GM19397 (cell line): ENCODE measurements at regions not wholly inside any gene's neighbourhood (a gene's known extent, or its start where the extent isn't known, plus 50 kb on each side); places are given as distances from the start of the nearest gene placed in this dataset.

ENCODE experiments used
- ATAC-seq: cut with Tn5 transposase; IDR thresholded peaks from one replicate; pipeline ENCODE4 v1.9.1; 2021; ENCODE audit warnings: mild to moderate bottlenecking, moderate library complexity; ENCODE audit not compliant: unreplicated experiment

DNA sequence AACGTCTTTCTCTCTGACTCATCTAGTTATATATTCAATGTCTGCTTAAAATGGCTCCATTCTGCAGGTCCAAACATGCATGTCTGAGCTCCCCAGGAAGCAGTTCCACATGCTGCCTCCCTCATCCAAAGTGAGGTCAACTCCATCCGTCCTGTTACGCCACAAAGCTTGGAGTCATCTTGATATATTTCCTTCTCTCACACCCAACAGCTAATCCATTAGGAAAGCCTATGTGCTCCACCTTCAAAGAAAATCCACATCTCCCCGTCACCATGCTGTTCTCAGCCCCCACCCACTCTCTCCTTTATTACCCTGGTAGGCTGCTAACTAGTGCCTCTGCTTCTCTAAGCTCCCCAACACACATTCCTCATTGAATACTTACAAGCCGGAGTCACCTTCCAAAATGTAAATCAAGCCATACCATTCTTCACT, 130.2 kb upstream of the SYNDIG1 start:
- ATAC-seq: no peak

DNA sequence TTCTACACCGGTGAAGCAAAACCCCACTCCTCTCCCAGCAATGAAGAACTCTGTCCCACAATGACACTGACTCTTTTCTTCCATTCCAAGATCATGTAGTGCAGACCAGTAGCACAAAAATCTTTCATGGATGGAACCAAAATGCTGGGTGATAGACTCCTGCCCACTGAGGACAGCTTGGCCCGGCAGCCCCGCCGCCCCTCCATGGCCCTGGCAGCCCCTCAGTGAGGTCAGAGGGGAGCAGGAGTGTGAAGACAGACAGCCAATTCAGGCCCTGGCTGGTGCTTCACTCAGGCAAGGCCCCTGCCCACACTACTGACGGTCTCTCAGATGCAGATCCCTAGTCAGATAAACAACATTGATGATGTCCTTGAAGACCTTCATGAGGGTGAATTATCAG, 131.9 kb upstream of the SYNDIG1 start:
- no peak for ATAC-seq

DNA sequence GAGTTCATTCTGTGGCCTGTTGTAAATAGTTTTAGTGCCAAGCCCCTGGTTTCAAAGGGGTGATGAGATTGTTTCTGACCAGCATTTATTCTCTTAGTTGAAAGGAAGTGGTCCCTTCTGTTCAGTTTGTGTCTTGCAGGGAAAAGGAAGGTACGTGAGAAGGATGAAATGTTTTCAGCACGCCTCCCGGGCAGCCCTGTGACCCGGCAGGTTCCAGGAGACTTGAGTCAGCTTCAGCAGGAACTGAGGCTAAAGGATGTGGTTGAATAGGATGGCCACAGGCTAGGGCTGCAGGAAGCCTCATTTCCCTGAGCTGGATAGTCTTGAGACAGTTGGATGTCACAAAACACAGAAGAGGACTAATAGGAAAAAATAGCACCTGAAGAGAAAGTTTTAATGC, 132.4 kb upstream of the SYNDIG1 start:
- no peak for ATAC-seq

DNA sequence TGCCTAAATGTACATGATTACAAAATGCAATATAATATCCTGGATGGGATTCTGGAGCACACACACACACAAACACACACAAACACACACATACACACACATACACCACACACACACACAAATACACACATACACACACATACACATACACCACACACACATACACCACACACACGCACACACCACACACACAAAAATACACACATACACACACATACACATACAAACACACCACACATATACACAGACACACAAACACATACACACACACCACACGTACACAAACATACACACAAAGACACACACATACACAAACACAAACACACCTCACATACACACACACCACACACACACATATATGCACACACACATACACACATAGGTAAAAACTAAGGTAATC, 134.6 kb upstream of the SYNDIG1 start:
- ATAC-seq: no peak

DNA sequence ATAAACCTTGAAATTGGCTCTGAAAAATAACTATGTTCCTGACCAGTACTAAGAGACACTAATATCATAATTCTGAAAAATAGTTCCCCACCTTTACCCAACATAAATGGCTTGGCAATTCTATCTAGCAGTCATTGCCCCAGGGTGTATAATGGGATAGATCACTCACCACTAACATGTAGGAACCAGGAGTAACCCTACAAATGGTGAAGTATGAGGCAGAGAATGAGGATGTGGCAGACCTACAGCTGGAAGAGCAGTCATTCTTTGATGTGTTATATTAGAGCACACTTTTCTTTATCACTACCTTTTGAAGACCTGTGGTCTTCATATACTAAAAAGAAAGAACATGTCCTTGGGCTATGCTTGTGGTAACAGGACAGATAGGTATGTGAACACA, 136.5 kb upstream of the SYNDIG1 start:
- no peak for ATAC-seq

DNA sequence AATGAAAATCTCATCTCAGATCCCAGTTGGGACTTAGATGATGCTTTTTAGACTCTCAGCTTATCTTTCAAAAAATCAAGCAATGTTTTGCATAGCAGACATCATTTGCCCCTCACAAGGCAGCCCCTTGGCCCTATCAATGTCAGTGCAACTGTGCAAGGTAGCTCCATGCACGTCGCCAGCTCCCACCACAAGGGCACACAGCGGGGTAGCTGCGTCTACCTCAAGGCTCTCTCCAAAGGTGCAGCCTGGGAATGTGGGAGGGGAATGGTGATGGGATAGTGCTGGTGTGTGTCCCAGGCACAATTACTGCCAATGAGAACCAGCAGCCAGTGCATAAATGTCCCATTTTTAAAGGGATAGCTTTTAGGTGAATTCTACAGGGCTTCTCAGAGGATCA, 137.5 kb upstream of the SYNDIG1 start:
- no peak for ATAC-seq

DNA sequence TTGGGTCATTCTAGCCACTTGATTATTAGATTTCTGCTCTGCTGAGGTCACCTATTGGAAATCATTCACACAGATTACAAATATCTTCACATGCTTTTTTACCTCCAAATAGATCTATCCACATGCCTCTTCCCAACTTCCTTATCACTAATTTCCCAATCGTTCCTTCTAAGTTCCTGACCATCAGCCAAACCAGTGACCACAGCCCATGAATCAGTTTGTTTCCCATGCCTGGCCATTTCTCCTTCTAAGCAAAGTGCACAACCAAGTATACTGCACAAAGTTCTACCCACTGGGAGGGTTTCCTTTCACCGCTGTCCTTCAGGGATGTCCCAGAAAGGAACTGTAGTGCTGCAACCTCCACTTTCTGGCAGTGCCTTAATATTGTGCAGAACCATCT, 140.5 kb upstream of the SYNDIG1 start:
- ATAC-seq: no peak

DNA sequence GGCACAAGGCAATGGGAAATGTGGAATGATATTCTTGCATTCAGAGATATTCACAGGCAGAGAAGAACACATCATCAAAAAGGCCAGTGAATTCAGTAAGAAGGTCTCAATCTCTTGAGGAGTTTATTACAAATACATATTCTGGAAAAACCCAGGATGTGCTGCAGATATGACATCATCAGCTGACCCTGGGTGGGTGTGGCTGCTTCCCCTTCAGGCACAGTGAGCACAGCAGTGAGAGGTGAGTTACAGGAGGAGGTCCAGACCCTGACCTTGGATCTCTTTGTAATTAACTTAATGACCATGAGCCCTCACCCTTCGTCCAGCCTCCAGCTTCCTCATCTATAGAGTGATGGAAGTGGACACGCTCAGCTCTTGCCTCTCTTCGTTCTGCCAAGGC, 147.5 kb upstream of the SYNDIG1 start:
- ATAC-seq: no peak

DNA sequence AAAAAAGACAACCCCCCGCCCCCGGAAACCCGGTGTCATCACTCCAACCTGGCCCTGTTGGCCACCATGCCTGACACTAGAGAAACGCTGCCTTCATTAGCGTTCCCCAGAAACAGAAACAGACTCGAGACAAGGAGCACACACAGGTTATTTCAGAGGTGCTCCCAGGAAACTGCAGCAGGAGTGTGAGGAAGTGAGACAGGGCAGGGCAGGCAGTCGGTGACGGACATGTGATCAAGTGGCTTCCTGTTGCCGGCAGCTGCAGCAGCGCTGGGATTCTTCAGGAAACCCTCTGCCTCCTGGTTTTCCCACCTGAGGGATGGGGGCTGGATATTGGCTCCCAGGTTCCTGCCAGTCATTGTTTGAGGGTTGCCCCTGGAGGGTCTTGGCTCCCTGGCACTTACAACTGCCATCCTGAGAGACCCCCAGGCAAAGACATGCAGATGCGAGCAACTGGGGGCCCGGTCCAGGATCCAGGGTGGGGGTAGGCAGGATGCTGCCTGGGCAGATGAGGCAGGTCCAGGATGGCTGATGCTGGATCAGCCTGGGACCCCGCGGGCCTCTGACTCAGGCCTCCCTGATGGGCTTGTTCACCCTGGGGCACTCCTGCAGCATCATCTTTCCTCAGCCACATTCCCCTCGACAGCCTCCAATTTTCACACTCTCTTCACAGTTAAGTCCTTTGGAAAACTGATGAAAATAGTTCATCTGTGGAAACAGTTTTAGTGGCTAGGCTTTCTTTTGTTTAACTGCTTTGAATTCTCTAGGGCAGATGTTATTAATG, 150.7 kb upstream of the SYNDIG1 start:
- no peak for ATAC-seq

DNA sequence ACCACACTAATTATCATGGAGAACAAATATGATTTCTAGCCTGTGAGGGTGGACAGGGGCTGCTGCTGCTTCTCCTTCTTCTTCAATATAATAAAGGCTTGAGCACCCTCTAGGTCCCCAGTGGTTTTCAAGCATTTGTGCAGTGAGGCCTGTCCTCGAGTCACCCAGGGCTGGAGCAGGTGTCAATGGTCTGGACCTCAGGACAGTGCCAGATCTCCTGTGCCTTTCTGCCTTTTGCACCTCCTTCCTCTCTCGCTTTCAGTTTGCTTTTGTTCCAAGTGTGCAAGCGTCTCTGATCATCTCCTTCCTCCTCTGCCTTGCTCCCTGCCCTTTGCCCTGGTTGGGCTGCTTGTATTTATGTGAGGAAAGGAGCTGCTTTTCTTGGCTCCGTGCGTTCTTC, 152.2 kb upstream of the SYNDIG1 start:
- peak; percentile 54 for ATAC-seq

DNA sequence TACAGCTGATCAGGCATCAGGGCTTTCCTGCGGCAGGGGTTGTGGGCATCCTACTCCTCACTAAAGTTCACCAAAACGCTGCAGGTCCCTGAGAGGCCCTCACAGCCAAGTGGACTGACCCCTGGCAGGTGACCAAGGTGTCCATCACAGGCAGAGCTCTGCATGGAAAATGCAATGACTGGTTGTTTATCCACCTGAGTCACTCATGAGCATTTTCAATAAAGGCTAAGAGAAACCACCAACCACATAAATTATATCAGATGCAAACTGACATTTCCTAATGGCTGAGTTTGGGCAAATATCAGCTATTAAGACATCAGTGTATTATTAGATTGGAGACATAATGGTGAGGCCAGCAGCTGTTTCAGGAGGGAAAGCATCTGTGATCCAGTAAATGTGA, 152.7 kb upstream of the SYNDIG1 start:
- no peak for ATAC-seq

DNA sequence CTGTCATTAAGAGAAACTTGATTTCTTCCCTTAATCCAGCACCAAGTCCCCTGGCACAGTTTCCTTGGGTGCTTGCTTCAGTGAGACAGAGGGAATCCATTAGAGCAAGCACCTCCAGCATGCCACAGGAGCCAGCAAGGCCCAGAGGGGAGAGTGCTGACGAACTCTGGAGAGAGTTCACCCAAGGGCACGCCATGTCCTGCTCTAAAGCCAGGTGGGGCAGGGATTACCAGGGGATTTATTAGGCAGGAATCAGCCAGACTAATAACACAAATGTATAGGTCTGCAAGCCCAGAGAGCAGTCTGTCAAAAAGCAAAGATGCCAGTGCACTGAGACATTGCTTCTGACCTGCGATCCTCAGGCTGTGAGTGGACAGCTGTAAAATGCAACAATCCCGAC, 155.4 kb upstream of the SYNDIG1 start:
- no peak for ATAC-seq

DNA sequence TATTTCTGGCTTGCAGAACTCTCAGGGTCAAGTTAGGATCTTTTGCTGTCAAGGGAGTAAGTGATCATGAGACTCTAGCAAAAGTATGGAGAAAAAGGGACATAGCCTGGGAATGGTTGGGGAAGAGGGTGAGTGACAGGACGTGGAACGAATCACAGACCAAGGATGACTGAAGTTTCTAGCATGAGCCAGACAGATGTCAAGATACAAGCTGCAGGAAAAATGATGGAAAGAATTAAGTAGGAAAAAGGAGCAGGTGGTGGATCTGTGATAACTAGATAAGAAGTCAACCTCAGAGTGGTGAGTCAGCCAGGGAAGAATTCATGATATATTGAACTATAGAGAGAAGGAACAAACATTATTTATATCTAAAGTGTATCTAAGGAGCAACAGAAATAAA, 159.8 kb upstream of the SYNDIG1 start:
- ATAC-seq: no peak

DNA sequence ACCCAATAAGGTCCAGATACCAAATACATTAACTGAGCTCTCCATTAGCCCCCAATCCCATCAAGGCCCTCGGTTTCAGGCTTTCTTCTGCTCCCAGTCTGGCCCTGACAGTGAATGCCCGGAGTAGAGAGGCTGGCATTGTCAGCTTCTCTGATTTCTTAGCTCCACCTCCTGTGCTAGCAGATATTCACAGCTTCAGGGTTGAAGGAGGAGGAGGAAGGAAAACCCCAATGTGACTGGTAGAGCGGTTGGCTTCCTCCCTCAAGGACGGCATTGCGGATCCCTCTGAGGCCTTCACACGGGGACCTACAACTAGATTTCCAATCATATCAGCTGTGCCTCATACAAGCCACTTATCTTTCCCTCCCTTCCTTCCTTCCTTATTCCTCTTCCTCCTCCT, 164.1 kb upstream of the SYNDIG1 start:
- ATAC-seq: no peak

DNA sequence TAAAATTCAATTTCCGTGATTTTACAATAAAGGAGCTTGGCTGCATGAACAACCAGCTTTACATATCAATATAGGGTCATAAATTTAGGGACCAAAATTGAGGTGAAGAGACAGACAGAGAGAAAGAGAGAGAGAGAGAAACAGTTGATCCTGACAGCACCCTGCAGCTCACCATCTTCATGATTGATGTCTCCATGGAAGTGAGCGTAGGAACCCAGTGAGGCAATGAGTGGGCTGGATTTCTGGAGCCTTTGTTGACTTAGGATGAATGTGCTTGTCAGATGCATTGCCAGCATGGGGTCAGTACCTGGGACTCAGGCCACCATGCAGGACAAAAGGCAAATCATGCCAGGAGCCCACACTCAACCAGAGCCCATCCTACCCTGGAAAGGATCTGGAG, 165.1 kb upstream of the SYNDIG1 start:
- no peak for ATAC-seq

DNA sequence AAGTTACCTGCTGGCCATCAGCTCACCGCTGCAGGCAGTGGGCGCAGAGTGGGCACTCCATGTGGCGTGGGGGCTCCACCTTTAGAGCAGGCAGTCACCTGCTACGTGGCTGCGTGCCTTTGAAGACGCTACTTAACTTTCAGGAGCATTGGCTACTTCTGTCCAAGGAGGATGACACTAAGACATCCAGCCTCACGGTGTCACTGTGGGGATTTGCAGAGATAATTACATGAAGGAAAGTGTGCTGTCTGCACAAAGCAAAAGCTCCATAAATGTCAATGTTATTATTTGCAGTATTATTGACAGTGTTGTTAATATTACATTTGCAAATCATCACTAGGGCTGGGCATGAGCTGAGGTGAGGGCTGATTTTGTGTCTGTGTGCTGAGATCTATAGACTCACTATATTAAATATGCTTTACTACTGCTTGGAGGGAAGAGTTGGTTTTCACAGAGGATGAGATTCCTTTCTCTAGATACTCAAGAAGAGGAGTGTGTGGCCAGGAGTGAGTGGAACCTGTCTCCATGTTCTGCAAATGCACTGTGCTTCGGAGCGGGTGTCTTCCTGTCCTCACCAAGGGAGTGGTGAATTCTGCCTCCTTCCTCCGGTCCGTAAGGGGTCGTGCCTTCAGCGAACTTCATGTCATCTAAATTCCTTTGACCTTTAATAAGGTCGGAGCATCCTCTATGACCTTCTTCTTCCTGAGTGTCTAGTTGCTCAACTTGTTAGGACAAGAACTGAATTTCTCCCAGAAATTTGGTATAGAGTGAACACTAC, 165.8 kb upstream of the SYNDIG1 start:
- no peak for ATAC-seq

DNA sequence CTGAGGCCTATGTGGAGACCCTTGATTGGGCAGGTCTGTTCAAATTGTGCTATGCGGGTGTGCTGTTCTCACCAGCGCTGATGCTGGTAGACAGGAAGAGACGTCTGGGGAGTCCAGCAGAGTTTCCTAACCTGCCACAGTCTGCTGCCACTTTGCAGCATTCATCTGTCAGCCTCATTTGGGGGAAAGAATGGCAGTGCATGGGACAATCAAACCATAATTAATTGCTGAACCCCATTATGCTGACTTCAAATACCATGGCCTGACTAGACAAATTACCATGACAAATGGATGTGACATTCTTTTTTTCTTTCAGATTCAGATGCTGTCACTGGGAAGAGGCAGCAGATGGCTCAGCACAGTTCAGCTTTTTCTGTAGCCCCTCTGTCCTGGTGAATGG, 171.4 kb upstream of the SYNDIG1 start:
- ATAC-seq: no peak

DNA sequence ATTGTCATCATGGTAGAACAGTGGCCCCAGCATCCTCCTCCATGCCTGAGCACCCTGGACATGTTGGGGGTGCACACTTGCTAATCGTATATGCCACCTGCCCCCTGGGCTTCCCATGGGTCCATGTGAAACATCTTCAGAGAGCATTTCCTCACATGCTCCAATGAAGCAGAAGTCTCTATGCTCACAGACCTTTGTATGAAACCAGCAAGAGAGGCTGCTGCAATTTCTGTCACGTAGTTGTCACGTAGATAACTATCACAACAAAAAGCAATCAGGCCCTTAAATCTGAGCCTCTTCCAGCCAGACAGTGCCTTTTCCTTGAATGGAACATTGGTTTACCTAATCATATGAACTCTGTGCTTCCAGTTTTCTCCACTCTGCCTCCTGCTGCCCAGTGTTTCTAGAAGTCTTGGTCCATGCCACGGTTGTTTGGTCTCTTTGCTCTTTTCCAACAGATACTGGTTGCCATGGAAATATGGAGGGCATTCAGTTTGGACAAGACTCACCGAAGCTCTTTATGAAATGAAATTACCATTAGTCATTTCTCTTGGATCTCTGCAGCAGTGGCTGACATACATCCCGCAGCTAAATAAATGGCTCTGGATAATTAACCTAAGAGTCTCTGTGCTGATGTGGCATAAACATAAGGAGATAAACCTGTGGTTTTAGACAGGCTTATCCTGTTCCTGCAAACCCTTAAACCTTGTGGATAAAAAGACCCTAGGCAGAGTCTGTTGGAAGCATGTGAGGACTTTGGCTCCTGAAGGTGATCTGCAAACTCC, 172.8 kb upstream of the SYNDIG1 start:
- ATAC-seq: no peak

DNA sequence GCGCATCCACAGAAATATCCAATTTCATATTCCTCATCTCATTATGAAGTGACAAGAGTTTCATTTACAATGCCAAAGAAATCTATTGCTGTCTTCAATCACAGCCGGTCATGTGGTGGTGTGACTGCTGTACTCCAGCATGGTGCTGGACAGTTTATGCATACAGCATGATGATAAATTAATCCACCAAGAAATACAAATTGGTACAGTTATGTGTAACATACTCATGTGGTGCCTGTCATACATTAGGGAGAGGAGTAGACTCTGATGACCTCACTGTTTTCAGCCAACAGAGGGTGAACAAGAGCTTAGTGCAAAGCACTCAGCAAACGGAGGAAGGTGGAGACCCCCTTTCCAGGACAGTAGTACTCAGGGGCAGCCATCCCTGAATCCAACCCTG, 178.4 kb upstream of the SYNDIG1 start:
- ATAC-seq: no peak

DNA sequence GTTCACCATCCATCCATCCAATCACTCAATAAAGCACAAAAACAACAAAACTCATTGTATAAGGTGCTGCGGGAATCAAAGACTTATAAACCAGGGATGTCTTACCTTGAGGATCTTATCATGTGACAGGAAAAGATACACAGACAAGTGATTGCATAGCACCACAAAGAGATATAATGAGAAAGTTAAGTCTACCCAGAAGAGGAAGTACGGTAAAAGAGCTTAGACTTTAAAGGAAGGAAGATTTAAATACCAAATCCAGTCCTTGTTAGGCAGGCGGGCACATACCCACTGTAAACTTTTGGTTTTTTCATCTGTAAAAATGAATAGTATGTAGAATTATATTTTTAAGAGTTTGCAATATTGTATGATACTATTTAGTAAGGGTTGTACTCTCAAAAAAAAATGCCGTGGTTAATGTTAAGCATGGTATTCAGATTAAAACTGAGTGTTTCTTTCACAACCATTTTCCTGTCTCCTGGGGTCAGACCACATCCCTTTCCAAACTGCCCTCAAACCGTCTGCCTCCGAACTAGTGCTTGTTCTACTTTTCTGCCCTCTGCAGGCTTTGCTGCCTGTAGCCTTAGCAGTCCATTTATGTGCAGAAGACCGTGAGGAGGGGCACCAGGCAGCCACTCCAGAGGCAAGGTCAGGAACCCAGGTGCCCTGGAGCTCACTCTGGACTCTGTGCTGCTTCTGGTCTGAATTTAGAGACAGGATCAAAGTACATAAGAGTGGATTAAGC, 179.5 kb upstream of the SYNDIG1 start:
- peak; percentile 74 for ATAC-seq

DNA sequence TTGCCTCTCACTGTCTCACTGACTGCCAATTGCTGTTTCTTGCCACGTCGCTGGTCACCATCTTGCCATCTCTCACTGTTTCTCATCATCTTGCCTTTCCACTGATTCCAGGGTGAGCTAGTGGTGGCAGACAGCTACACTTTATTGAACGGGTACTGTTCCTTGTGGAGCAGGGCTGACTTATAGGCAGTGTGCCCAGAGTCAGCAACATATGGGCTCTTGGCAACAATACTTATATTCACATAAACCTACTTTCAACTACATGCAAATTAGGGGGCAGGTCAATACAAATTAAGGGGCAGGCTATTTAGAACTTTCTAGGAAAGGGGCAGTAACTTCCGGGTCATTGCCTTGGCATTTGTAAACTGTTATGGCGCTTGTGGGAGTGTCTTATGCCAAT, 186.2 kb upstream of the SYNDIG1 start:
- no peak for ATAC-seq
